AG04450 (cell line): ENCODE measurements at regions not wholly inside any gene's neighbourhood (a gene's known extent, or its start where the extent isn't known, plus 50 kb on each side); places are given as distances from the start of the nearest gene placed in this dataset.

Source experiments
- CTCF ChIA-PET: fragments of 300-600, 350-600 bp; formaldehyde crosslinking; extraction: SDS; loops from one replicate; lab custom pipeline; 2022; ENCODE audit warnings: antibody characterized with exemption, inconsistent platforms; lab: Charles Lee
- POLR2A ChIA-PET: fragments of 350-600 bp; formaldehyde crosslinking; extraction: SDS; loops from one replicate; lab custom pipeline; 2021; ENCODE audit warnings: antibody characterized with exemption, inconsistent platforms; lab: Yijun Ruan, JAX
- DNase-seq: peaks from one replicate; pipeline ENCODE4 v3.0.0-alpha.2; 2011; ENCODE audit warnings: low read depth, low spot score
- H3K27ac ChIP-seq: one replicate; pipeline ENCODE4 v1.5.1; 2012; ENCODE audit warnings: low read depth, low read length, control low read depth
- H3K27me3 ChIP-seq: one replicate; pipeline ENCODE4 v1.6.0; 2012; ENCODE audit warnings: low read length; ENCODE audit not compliant: control insufficient read depth, insufficient read depth
- H3K4me3 ChIP-seq: 2 replicates; pipeline ENCODE4 v1.5.1; 2011; ENCODE audit warnings: mild to moderate bottlenecking, low read depth, low read length, control low read depth
- H3K9me3 ChIP-seq: 2 replicates; pipeline ENCODE4 v1.5.1; 2012; ENCODE audit warnings: low read length; ENCODE audit not compliant: control insufficient read depth, insufficient read depth
- TF ChIP-seq, protein P1 (sequence below): IDR thresholded peaks from 2 replicates; pipeline ENCODE4 v1.5.1; 2011; ENCODE audit warnings: low read depth, low read length, control low read depth, inconsistent platforms

DNA sequence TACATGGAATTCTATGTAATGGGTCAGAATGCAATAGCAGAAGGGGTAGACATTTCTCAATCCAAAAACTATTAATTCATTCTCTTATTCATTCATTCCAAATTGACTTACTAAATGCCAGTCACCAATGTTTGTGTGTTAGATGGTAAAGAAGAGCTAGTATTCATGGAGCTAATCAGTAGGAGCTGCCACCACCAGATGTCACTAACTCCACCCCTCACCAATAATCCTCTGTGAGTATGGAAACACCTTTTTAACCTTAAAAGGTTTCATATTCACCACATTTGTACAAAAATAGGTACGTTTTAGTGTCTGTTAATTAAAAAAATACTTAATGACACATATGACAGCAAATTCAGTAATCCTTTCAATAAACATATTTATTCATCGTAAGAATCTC is 131.8 kb upstream of the PKN2 start:
- no peak for DNase-seq
- CTCF ChIA-PET = no interaction called here
- no peak overlapping the region for H3K4me3 ChIP-seq
- TF ChIP-seq, protein P1, sequence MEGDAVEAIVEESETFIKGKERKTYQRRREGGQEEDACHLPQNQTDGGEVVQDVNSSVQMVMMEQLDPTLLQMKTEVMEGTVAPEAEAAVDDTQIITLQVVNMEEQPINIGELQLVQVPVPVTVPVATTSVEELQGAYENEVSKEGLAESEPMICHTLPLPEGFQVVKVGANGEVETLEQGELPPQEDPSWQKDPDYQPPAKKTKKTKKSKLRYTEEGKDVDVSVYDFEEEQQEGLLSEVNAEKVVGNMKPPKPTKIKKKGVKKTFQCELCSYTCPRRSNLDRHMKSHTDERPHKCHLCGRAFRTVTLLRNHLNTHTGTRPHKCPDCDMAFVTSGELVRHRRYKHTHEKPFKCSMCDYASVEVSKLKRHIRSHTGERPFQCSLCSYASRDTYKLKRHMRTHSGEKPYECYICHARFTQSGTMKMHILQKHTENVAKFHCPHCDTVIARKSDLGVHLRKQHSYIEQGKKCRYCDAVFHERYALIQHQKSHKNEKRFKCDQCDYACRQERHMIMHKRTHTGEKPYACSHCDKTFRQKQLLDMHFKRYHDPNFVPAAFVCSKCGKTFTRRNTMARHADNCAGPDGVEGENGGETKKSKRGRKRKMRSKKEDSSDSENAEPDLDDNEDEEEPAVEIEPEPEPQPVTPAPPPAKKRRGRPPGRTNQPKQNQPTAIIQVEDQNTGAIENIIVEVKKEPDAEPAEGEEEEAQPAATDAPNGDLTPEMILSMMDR = no peak
- H3K9me3 ChIP-seq = no peaks in the 10 kb centered on the region
- no peaks in the 10 kb centered on the region for H3K27me3 ChIP-seq
- POLR2A ChIA-PET = no interaction called here
- H3K27ac ChIP-seq = no peak overlapping the region

DNA sequence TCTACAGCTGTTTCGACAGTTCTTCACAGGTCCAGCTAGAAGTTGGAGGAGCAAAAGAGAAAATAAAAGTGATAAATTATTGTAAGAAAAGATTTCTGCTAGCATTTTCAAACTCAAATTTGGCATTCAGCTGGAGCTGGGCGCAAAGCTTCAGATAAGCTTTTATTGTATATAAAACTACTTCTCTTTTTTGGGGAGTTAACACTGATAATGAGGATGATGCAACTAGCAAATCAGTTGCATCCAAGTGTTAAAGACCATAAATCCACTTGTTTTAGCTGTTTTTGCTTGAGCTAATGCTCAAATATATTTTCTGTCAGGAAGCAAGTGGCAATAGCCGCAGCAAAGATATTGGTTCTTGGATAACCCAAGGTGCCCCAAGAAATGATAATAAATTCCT is 127.1 kb upstream of the PKN2 start:
- Histone ChIP-seq H3K9me3 (no peaks in the 10 kb centered on the region), H3K27ac (no peak overlapping the region), H3K27me3 (no peaks in the 10 kb centered on the region), H3K4me3 (no peak overlapping the region)
- no peak for DNase-seq
- CTCF ChIA-PET = no interaction called here
- TF ChIP-seq, protein P1 = no peak
- POLR2A ChIA-PET = no interaction called here

DNA sequence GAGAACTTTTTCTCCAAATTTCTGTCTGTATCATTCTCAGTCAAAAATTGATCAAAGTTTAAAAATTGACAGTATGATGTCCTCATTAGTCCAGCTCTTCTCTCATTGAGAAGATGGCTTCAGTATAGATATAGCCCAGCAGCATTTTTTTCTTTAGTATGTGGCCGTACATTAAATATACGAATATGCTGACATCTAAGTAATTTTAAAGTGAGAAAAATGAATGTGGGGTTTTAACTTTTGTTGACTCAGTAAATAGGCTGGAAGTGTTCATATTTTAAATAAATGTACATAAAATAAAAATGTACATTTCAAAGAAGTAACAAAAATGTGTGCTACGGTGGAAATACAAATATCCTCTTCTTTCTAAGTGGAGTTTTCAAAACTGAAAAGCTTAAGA is 123.5 kb upstream of the PKN2 start:
- POLR2A ChIA-PET = no interaction called here
- H3K27me3 ChIP-seq = no peaks in the 10 kb centered on the region
- CTCF ChIA-PET = no interaction called here
- DNase-seq = no peak
- H3K4me3 ChIP-seq = no peak overlapping the region
- no peak overlapping the region for H3K27ac ChIP-seq
- H3K9me3 ChIP-seq = no peaks in the 10 kb centered on the region
- TF ChIP-seq, protein P1 = no peak

DNA sequence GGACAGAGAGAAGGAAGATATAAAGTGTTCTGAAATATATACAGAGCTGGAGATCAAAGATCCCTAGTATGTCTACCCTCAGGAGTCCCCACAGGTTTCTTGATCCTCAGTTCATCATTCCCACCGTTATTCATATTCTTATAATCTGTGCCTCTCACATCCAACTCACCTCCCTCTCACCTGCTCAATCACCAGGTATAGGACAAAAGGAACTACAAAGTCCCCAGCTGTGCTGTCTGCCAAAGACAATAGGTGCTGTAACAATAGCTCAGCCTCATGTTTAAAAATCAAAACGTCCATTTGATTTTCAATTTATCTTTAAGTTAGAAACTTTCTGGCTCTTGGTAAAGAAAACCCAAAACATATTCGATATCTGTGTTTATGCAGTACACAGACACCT is 121.1 kb upstream of the PKN2 start:
- POLR2A ChIA-PET = no interaction called here
- no peaks in the 10 kb centered on the region for H3K9me3 ChIP-seq

DNA sequence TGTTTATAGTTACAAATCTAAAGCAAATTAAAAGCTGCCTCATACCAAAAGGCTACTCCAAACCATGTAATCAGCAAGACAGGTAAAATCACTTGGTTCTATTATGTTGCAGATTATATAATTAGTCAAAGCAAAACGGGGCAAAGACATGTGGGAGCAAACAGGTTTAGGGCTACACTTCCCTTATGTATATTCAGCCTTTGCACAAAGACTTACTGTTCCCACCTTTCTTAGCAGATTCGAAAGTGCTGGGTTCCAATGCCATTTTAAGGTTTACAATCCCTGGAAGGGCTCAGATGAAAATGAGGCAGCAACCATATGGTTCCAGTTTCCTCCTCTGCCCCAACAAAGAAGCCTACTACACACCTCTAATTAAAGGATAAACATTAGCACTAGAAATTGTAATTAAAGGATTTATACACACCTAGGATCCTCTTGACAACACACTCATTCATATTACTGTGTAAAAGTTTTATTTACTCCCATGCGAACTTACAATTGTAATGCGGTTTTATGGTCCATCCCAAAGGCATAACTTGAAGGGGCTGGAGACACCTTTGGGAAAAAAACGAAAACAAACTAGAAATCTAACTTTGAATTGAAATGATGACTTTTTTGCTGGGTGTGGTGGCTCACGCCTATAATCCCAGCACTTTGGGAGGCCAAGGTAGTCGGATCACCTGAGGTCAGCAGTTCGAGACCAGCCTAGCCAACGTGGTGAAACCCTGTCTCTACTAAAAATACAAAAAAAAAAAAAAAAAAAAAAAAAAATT is 117.3 kb upstream of the PKN2 start:
- H3K9me3 ChIP-seq = no peaks in the 10 kb centered on the region
- TF ChIP-seq, protein P1 = no peak
- CTCF ChIA-PET = no interaction called here

More for the DNA sequence above, 121.1 kb upstream of the PKN2 start:
- no peak for DNase-seq
- H3K4me3 ChIP-seq = no peak overlapping the region
- TF ChIP-seq, protein P1 = no peak
- CTCF ChIA-PET = no interaction called here
- H3K27ac ChIP-seq = no peak overlapping the region
- no peaks in the 10 kb centered on the region for H3K27me3 ChIP-seq

More for the DNA sequence above, 117.3 kb upstream of the PKN2 start:
- POLR2A ChIA-PET = no interaction called here
- peaks cover 2% of the 10 kb centered on the region for H3K27me3 ChIP-seq
- no peak overlapping the region for H3K27ac ChIP-seq
- H3K4me3 ChIP-seq = no peak overlapping the region
- DNase-seq = no peak
